KOPT-K1 (cell line): ENCODE measurements at regions not wholly inside any gene's neighbourhood (a gene's known extent, or its start where the extent isn't known, plus 50 kb on each side); places are given as distances from the start of the nearest gene placed in this dataset.

Experiments
- H3K27ac ChIP-seq: fragments of 200-600 bp; sonication (generic); 2 replicates; pipeline ENCODE4 v1.5.1; 2016; ENCODE audit warnings: antibody characterized with exemption, mild to moderate bottlenecking, low read depth, low read length; ENCODE audit not compliant: poor library complexity, severe bottlenecking
- H3K36me3 ChIP-seq: fragments of 200-600 bp; sonication (generic); 2 replicates; pipeline ENCODE4 v1.5.1; 2017; ENCODE audit warnings: antibody characterized with exemption, mild to moderate bottlenecking, low read length, moderate library complexity; ENCODE audit not compliant: insufficient read depth
- H3K9me3 ChIP-seq: fragments of 200-600 bp; sonication (generic); 2 replicates; pipeline ENCODE4 v1.5.1; 2017; ENCODE audit warnings: antibody characterized with exemption, low read length, mild to moderate bottlenecking; ENCODE audit not compliant: insufficient read depth, poor library complexity, severe bottlenecking

GRCh38 chr13:83229574-83230305, 652.5 kb downstream of the SLITRK1 start:
- Histone ChIP-seq H3K36me3 (no peaks in the 10 kb centered on the region), H3K27ac (no peak overlapping the region), H3K9me3 (no peaks in the 10 kb centered on the region)

DNA sequence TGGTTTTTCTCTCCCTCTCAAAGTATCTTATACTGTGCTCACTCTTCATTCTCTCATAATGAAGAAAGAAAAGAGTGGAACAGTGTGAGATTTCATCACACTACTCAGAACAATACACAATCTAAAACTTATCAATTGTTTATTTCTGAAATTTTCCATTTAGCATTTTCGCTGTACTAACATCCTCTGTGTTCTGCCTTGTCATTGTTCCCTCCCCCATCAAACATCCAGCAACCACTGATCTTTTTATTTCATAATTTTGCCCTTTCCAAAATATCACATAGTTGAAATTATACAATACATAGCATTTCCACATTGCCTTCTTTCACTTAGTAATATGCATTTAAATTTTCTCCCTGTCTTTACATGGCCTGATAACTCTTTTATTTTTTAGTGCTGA, 658.7 kb downstream of the SLITRK1 start:
- H3K9me3 ChIP-seq: no peaks in the 10 kb centered on the region
- no peak overlapping the region for H3K27ac ChIP-seq
- no peaks in the 10 kb centered on the region for H3K36me3 ChIP-seq

DNA sequence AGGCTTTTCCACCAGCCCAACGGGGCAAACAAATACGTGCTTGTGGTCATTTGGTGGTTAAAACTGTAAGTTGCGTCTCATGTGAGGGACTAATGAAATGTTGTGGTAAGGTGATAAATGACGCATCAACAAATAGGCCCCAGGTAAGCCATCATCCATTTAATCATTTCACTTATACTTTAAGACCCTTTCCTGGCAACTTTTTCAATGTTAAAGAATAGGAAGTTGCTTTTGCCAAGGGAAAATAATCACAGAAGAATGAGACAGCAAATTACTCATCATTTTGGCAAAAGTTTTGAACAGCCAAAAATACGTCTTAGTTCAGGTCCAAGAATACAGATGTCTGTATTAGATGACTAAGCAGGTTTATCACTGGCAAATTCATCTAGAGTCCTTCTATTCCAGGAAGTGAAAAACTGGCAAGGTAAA, 660.4 kb downstream of the SLITRK1 start:
- no peaks in the 10 kb centered on the region for H3K9me3 ChIP-seq
- no peak overlapping the region for H3K27ac ChIP-seq
- no peaks in the 10 kb centered on the region for H3K36me3 ChIP-seq

- H3K27ac ChIP-seq: no peak overlapping the region
- H3K9me3 ChIP-seq: no peaks in the 10 kb centered on the region
- no peaks in the 10 kb centered on the region for H3K36me3 ChIP-seq
Measured at GRCh38 chr13:83221256-83221655, 661.0 kb downstream of the SLITRK1 start.

DNA sequence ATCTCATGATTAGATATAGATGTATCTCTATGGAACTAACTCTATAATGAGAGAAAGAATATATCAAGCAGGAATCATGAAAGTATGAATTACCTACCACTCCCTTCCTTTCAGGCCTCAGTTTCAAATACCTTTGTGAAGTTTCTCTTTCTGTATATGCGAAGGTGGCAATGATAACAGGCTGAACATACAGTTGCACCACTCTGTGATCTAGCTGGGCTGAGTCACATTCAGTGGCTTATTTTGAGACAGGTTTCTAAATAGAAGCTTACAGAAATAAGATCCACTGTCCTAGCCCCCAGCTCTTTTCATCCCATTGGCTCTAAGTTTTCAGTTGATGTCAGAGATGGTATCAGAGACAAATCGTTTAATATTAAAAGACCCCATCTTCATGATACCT, 662.0 kb downstream of the SLITRK1 start:
- Histone ChIP-seq H3K27ac (no peak overlapping the region), H3K36me3 (no peaks in the 10 kb centered on the region), H3K9me3 (no peaks in the 10 kb centered on the region)

GRCh38 chr13:83219832-83220231, 662.4 kb downstream of the SLITRK1 start:
- H3K9me3 ChIP-seq: no peaks in the 10 kb centered on the region
- H3K27ac ChIP-seq: no peak overlapping the region
- no peaks in the 10 kb centered on the region for H3K36me3 ChIP-seq

DNA sequence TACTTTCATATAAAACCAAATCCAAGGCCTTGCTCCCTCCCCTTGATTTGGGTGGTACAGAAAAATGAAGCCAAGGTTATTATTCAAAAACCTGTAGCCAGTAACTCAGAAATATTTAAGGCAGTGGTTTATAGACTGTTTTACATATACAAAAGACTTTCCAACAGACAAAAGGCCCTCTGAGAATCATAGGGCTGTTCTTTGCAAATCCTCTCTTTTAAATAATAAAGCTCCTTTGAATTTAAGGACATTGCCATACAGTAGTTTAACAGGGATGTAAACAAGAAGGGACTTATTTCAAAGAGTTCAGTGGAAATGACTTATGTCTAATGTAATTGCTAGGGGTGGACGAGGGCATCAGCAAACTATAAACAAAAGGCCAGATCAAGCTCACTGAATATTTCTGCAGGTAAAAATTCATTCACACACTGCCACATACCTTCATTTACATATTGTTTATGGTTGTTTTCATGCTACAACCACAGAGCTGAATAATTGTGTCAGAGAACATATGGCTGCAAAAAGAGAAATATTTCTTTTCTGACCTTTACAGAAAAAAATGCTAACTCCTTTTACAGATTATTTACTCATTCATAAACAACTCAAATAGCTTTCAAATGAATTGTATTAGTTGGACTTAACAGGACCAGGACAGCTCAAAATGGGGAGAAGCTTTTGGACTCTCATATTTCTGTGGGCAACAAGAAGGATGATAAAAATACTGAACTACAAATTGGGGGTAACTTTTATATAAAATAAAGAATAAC, 665.6 kb downstream of the SLITRK1 start:
- Histone ChIP-seq H3K36me3 (no peaks in the 10 kb centered on the region), H3K9me3 (no peaks in the 10 kb centered on the region), H3K27ac (no peak overlapping the region)

- Histone ChIP-seq H3K27ac (no peak overlapping the region), H3K36me3 (no peaks in the 10 kb centered on the region), H3K9me3 (no peaks in the 10 kb centered on the region)
Measured at GRCh38 chr13:83215627-83216026, 666.6 kb downstream of the SLITRK1 start.

GRCh38 chr13:83214452-83214851, 667.8 kb downstream of the SLITRK1 start:
- Histone ChIP-seq H3K9me3 (no peaks in the 10 kb centered on the region), H3K27ac (no peak overlapping the region), H3K36me3 (no peaks in the 10 kb centered on the region)

- no peaks in the 10 kb centered on the region for H3K36me3 ChIP-seq
- H3K27ac ChIP-seq: no peak overlapping the region
- H3K9me3 ChIP-seq: no peaks in the 10 kb centered on the region
Measured at GRCh38 chr13:83211301-83211700, 671.0 kb downstream of the SLITRK1 start.

DNA sequence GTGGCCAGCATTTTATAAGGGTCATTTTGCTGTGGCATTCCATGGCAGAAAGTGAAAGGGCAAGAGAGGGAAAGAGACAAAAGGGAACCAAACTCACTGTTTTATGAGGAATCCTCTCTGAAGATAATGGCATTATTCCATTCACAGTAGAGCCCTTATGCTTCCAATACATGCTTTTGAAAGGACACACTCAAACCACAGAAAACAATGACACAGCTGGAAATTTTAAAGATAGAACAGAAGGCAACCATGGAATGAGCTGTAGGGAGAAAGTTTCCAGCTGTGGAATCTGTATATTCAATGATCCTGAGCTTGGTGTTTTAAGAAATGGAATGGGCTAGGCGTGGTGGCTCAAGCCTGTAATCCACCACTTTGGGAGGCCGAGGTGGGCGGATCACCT, 677.4 kb downstream of the SLITRK1 start:
- Histone ChIP-seq H3K36me3 (no peaks in the 10 kb centered on the region), H3K27ac (no peak overlapping the region), H3K9me3 (no peaks in the 10 kb centered on the region)

DNA sequence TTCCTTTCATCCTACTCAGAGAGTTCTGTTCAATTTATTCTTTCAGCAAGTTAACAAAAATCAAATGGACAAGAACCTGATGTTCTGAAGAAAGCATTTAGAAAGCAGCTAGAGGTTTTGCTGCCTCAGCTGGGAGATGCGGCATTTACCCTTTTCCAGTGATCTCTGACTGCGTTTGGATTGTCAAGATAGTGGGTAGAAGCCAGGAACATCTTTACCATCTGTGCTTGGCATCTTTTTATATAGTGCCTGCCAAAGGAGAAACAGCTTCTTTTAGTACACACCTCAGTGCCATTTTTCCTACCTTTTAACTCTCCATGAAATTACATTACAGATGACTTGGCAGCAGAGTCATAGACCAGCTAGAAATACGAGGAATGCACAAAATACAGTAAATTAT, 680.8 kb downstream of the SLITRK1 start:
- no peaks in the 10 kb centered on the region for H3K9me3 ChIP-seq
- H3K27ac ChIP-seq: no peak overlapping the region
- H3K36me3 ChIP-seq: no peaks in the 10 kb centered on the region

GRCh38 chr13:83197316-83197715, 685.0 kb downstream of the SLITRK1 start:
- Histone ChIP-seq H3K36me3 (no peaks in the 10 kb centered on the region), H3K27ac (no peak overlapping the region), H3K9me3 (no peaks in the 10 kb centered on the region)

DNA sequence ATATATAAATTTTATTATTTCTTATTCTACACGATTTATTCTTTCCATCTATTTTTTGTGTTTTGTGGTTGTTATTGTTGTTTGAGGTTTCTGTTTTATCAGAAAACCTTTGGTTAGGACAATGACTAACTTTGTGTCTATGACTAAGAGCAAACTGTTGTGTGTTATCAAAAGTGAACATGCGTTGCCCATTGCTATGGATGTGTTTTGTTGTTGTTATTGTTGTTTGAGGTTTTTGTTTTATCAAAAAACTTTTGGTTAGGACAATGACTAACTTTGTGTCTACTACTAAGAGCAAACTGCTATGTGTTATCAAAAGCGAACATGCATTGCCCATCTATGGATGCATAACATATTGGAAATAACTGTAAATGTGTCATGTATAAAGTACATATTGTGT, 692.3 kb downstream of the SLITRK1 start:
- H3K36me3 ChIP-seq: no peaks in the 10 kb centered on the region
- no peak overlapping the region for H3K27ac ChIP-seq
- no peaks in the 10 kb centered on the region for H3K9me3 ChIP-seq

DNA sequence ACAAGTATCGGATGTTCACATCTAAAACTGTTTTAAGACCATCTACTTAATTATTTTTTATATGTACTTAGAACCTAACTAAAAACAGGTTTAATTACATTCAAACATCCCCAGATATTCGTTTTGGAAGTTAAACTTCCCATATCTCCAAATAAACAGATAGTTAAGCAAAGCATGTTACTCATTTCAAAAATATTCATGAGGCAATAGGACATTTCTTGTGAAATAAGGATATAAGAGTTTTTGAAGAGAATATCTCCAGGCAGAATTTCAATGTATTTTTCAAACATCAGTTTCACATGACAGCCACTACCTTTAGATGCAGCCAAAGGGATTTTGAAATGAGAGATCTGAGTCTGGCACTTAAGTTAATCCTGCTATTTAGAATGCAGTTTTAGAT, 697.5 kb downstream of the SLITRK1 start:
- H3K9me3 ChIP-seq: no peaks in the 10 kb centered on the region
- H3K36me3 ChIP-seq: no peaks in the 10 kb centered on the region
- no peak overlapping the region for H3K27ac ChIP-seq

DNA sequence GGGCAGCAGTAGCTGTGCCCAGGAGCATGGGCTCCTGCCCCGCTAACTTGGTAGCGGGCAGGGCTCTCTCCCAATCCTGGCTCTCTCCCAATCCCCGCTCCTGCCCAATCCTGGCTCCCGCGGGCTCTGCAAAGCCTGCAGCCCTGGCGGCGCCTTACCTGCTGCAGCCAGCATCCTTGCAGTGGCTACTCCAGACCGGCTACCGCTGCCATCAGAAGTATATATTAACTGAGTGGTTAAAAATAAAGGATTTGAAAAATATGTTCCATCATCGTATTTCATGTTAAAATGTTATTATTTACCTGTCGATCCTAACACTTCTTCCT, 698.2 kb downstream of the SLITRK1 start:
- Histone ChIP-seq H3K27ac (no peak overlapping the region), H3K9me3 (no peaks in the 10 kb centered on the region), H3K36me3 (no peaks in the 10 kb centered on the region)
